Germinal center (tissue), 1 donor: ENCODE measurements at regions not wholly inside any gene's neighbourhood (a gene's known extent, or its start where the extent isn't known, plus 50 kb on each side); places are given as distances from the start of the nearest gene placed in this dataset.

Experiments used
- DNase-seq: peaks from one replicate; pipeline ENCODE4 v3.0.0; 2012; ENCODE audit warnings: mixed read lengths, low spot score

DNA sequence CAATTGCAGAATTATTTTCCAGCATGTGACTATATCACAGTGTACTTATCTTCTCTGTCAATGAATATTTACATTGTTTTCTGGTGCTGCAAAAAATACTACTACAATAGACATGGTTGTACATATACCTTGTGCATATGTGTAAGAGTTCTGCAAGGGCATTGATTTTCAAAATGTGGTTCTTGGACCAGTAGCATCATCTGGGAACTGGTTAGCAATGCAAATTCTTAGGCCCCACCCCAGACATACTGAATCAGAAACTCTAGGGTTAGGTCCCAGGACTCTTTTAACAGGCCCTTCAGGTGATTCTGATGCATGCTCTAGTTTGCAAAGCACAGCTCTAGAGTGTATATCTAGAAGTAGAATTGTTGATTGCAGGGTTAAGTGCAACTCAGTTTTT is 292.3 kb downstream of the ZNF621 start:
- DNase-seq, result no peak

DNA sequence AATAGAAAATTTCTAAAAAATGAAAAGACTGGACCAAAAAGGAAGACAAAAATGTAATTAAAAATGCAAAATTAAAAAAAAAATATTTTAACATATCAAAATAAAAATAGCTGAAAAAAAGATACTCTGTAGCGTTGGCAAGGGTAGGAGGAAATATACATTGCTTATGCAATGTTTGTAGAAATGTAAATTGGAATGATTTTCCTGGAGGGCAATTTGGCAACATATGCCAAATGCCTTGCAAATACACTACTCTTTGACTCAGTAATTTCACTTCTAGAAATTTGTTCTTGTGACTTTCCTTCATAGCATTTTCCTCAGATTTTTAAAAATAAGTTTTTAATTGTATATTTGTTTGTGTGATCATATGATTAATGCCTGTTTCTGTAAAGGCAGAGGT is 296.6 kb downstream of the ZNF621 start:
- no peak for DNase-seq

DNA sequence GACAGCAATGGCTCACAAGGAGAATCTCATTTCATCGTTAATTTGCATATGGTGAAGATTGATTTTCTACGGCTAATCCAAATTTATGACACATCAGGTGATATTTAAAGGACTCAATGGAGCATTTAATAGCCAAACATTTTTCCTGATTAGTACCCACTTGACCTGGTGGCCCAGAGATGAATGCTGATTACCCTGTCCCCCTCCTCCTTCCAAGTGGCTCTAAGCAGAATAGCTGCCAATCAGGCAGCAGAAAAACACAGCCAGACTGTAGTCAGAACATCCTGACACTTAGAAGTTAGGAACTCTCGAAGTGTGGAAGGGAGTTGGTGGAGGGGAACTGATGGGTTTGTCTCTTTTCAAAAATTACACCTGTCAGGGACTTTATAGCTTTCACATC is 302.5 kb downstream of the ZNF621 start:
- no peak for DNase-seq

DNA sequence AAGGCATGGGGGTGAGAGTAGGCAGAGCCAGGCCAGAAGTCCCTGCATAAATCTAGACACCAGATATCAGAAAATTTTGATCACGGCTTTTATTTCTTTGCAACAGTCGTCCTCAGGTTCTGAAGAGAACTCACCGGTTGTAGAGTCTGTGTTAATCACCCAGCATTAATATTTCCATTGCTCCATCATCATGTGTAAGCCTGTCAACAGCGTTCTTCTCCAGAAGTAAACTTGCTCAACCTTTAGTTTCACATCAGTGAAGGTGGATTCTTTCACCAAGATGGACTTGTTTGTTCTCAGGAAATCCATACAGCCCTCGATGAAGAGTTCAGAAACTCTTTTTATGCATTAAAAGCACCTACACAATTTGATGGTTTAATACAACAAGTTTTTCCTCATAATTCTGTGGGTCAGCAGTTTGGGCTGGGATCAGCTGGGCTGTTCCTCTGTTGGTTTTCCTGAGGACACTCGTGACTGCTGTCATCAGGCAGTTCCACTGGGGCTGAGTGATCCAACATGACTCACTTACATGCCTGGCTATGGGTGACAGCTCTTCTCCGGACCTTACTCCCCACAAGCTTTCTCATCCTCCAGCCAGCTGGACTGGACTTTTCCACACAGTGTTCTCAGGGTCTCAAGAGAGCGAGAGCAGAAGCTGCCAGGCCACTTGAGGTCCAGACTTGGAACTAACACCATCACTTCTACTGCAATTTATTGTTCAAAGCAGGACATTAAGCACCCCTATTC is 303.4 kb downstream of the ZNF621 start:
- DNase-seq, result no peak

DNA sequence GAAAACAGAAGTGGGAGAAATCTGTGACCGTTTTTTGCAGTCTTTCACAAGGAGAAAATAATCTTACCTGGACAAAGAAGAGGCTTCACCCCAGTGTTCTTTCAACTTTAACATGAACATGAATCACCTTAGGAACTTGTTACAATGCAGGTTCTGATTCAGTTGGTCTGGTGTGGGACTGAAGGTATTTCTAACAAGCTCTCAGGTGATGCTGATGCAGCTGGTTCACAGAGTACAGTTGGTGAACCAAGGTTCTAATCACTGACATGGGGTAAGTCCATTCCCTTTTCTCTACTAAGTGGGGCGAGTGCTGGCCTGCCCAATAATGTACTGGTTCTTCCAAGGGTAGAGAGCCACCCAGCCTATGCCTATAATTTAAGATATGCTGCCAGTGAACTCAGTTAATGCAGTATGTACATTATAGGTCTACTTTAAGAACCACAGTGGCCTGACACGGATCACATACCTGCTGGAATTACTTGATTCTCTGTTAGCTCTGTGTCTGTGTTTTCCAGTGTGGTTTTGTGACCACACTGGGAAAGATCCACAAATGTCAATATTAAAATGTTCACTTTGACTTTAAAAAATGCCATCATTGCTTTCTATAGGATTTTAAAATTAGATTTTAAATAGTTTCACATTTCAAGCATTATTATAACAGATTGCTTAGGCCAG is 304.1 kb downstream of the ZNF621 start:
- DNase-seq, result no peak

DNA sequence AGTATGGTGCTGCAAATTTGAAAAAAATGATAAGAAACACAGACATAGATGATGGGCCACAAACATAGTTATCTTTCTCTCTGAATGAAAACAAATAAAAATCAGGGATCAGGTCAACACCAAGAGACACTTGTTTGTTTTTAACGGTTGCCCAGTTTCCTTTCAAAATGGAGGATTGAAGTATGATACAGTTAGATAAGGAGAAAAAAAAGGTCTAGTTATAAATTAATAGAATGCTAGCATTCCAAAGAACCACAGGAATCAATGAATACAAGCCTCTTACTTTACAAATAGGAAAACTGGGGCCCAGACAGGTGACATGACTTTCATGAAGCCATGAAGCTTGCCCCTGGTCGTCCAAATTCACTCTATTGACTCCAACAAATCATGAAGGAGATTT is 305.1 kb downstream of the ZNF621 start:
- DNase-seq, result no peak

DNA sequence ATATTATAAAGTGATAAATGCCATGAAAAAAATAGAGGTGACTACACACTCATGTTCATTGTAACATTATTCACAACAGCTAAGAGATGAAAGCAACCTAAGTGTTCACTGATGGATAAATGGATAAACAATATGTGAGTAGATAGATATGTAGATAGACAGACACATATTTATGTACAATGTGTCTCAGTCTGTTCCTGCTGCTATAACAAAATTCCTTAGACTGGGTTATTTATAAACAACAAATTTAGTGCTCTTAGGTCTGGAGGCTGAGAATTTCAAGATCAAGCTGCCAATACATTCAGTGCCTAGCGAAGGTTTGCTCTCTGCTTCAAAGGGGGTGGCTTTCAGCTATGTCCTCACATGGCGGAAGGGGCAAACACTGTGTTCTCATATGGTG is 312.5 kb downstream of the ZNF621 start:
- no peak for DNase-seq

DNA sequence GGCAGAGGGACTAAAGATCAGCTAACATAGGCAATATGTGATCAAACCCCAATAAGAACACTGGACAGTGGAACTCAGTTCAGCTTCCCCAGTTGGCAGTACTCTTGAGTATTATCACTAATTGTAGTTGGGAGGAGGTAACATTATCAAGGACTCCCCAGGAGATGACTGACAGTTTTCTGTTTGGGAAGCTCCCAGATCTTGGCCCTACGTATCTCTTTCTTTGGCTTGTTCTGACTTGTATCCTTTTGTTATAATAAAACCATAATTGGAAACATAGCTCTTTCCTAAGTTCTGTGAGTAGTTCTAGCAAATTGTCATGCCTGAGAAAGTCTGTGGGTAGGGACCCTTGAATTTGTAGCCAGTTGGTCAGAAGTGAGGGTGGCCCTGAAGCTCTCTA is 316.4 kb downstream of the ZNF621 start:
- no peak for DNase-seq

DNA sequence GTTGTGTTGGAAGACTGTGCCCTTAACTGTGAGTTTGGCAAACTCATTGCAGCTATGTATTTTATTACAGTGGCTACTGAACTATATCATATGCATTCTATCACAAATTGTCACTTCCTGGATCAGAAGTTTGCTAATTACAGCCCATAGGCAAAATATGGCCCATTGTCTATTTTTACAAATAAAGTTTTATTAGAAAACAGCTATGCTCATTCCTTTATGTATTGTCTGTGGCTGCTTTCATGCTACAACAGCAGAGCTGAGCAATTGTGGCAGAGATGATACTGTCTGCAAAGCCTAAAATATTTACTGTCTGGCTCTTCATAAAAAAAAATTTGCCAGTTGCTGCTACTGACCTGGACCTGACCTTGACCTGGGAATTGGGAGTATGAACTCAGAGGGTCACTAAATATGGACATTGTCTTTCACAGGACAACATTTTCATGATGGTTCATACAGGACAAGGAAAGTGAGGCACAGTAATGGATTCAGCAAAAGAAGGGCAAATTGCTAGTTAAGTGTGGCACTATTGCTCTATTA is 316.9 kb downstream of the ZNF621 start:
- no peak for DNase-seq

DNA sequence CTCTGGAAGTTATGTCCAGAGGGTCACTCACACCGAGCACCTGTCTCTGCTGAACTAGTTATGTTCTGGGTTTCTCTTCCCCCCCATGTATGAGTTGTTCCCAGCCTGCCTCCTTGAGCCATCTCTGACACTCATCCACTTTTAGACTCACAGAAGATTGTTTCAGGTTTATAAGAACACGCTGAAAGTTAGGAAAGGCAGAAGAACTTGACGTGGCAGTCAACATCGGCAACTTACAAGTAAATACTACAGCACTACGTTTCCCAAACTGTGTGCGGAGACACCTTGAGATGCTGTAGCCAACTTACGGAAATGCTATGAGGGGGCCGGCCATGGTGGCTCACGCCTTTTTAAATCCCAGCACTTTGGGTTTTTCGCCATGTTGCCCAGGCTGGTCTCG is 318.0 kb downstream of the ZNF621 start:
- DNase-seq, result no peak

DNA sequence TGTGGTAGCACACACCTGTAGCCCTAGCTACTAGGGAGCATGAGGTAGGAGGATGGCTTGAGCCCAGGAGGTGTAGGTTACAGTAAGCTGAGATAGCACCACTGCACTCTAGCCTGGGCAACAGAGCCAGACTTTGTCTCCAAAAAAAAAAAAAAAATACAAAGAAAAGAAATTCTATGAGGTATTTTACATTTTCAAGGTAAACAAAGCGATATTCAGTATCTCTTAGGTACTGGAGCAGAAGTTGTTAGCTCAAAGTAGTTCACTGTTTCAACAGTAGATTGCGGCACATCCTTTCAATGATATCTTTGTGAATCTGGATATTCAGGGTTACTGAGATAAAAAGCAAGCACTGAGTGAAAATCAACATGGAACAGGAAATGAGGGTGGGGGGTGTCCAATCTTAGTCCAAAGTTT is 318.5 kb downstream of the ZNF621 start:
- DNase-seq, result no peak

DNA sequence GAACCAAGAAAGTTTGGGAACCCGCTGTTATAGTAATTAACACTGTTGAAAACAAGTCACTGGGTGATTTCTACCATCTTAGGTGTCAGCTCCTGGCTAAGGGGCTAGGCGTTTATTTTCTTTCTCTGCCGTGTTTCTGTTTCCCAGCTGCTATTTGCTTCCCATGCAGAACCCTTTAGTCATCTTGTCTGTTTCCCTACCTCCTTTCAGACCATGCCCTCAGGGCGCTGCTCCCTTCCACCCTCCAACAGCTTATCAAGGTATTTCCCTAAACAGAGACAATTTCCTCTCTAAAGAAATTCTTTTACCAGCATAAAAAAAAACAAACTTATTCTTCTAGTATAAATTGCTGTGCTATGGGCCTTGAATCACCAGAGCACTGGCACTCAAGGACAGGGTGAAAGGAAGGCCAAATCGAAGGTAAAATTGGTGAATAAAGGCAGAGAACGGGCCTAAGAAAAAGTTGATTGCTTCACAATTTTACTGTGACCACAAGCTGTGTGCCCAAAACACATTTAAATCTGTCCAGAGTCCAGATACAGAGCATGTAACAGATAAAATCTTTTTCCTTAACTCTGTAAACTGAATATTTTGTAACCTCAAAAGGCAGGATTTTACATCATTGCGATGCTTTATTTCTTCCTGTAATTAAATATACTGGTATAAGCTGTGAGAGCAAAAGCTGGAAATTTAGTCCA is 319.2 kb downstream of the ZNF621 start:
- DNase-seq, result no peak

DNA sequence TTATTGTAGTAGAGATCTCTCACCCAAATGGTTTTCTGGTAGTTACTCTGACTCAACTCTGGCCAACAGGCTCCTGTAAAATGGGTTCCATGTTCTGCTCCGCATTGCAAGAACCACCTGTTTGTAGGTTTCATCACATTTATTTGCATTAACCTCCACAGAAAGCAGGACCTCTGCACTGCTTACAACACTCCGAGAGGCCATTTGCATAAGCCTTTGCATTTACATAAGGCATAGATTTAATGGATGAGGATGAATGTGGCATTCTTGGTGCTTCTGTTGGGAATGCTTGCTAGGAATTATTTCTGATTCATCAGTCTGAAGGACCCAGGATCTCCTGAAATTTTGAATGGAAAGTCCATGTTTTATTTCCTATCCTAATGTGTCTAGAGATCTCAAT is 320.1 kb downstream of the ZNF621 start:
- DNase-seq, result no peak

DNA sequence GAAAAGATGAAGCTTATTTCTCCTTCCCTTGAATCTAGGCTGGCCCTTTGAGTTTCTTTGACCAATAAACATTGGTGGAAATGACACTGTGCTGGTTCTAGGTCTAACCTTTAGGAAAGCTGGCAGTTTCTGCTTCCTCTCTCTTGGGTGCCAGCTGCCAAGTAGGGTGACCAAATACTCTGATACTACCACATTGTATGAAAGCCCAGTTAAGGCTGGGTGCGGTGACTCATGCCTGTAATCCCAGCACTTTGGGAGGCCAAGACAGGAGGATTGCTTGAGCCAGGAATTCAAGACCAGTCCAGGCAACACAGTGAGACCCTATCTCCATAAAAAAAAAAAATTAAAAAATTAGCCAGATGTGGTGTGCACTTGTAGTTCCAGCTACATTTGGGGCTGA is 320.7 kb downstream of the ZNF621 start:
- DNase-seq, result no peak

DNA sequence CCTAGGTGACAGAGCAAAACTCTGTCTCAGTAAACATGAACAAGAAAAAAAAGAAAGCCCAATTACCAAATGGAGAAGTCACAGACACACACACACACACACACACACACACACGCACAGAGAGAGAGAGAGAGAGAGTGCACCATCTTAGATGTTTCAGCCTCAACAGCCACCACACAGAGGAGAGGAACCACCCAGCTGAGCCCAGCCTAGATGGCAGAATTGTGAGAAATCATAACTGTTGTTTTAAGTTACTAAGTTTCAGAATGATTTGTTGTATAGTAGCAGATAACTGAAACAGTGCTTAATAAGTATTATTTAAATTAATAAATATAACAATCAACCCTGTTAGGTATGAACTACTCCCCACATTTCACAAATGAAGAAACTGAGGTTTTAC is 321.2 kb downstream of the ZNF621 start:
- DNase-seq, result no peak

DNA sequence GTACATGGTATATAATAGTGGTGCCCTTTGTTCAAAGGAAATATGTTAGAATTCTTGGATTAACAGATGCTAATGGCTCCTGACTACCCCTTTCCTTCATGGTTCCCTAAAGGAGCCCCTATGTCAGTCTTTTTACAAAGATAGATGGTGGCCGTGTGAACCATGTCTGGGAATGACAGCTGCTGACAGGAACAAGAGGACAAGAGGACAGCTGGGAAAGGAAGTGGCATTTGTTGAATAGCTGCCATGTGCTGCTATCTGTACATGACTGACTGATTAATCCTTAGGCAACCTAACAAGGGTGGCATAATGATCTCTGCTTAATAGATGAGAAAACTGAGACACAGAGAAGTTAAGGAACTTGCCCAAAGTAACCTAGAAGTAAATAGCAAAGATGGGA is 321.7 kb downstream of the ZNF621 start:
- DNase-seq, result no peak

DNA sequence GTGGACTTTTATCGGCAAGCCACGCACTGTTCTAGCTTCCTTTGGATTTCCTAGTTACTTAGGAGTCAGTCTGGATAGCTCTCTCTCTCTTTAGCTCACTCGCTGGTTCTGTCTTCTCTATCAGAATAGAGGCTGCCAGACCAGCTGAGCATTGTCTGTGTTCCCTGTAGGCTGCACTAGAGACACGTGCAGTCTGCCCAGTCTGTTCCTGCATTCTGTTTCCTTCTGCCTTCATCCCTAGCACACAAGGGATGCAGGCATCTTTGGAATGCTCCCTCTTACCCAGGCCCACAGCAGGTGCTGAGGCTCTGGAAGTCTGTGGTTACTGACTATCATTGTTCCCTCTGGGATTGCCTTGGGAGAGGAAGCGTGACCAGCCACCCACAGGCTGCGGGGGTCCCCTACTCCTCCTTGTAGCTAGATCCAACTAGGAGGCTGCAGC is 322.8 kb downstream of the ZNF621 start:
- no peak for DNase-seq

DNA sequence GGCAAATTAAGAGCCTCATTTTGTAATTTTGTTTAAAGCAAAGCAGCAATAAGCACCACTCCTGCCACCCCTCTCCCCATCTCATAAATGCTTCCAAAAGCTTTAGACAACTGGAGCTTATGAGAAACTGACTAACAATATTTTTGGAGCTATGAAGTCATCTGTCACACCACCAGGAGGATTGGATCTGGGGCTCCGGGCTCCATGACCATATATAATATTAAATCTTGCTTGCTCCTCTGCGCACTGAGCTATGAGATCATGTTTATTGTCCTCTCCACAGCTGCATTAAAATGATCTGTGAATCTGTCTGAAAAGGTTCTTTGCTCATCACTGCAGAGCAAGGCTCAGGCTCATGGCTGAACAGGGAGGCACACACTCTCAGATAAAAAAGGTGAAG is 323.7 kb downstream of the ZNF621 start:
- no peak for DNase-seq

DNA sequence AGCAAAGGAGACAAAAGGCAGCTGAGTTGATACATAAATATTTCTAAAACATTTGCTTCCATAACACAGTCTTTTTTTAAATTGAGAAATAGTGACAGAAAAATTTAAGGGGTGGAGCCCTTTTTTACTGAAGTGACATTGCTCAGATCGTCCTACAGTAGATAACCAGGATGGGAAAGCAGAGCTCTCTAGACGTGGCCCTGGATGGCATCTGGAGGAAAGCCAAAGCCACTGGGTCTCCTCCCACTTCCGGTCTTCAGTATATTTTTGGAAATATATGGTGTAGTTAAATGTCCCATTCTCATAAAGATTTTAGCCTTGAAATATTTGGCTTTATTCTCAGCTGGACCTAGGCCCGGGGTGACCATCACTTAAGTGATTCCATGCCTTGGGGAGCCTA is 326.1 kb downstream of the ZNF621 start:
- DNase-seq, result no peak

DNA sequence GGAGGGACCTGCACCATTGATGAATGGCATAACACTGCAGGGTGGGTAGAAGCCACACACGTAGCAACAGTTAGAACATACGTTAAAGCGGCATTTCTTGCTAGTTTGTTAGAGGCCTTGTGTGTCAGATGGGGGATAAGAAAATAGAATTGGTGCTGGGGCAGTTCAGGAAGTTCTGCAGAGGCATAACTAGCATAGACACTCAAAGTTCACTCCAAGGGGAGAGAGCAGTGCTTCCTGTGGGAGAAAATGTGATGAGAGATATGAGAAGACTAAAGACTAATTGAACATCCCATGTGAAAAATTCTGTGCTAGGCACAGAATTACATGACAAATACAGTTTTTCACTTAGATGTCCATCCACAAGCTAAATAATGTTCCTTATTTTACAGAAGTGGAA is 327.1 kb downstream of the ZNF621 start:
- DNase-seq, result no peak

DNA sequence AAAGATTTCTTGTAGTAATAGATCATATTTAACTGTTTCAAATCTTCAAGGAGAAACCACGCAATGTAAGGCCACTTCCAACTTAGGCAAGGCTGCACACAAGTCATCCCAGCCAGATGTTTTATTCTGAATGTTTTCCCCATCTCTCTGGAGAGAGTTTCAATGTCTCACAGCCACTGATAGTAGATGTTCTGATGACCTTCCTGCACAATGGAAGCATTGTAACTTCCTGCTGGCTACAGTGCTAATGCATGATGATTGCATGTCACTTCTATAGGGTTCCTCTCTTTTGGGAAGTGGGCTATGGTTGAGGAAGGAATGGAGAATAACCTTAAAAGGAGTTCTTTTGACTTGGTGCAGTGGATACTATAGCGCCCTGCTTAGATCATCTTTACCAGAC is 328.0 kb downstream of the ZNF621 start:
- DNase-seq, result no peak

DNA sequence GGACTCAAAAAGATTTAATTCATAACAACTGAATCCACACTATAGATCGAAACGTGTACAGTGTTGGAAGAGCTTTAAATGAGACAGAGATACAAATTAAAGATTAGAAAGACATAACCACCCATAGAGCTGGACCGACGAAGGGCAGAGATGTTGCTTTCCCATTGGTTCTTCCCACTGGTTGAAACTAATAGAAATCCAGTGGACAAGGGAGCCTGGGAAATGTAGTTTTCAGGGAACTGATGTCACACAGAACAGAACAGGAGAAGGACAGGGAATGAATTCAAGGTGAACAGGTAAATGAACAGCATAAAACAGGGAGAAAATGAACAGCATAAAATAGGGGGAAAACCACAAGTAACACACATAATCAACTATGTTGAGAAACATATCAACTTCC is 328.7 kb downstream of the ZNF621 start:
- DNase-seq, result no peak

DNA sequence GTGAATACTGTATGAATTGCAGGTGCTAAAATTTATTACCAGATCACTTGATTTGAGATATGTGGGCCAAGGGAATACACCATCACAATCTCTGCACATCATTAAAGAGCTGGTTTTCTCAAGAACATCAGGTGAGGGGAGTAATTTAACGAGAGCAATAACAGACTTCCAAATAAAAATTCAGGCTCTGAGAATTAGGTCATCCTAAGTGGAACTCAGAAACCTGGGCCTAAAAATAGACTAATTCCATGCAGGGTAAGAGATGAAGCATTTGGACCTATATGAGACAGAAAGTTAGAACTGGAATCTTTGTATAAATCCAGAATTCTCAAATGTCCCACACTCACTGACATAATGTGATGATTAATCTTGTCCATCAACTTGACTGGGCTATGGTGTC is 331.1 kb downstream of the ZNF621 start:
- no peak for DNase-seq
